ENCODE measurements at regions not wholly inside any gene's neighbourhood (a gene's known extent, or its start where the extent isn't known, plus 50 kb on each side); places are given as distances from the start of the nearest gene placed in this dataset.
"Not testable (repeated sequence)": the region's sequence is repeated elsewhere in the genome, so short reads cannot be mapped to it uniquely, and the experiment has no call there.

- not testable (repeated sequence) for DNase-seq
Measured at GRCh38 chr1:144516172-144516571, 54.7 kb upstream of the NBPF15 start.

GRCh38 chr1:144516906-144517305 lies 55.4 kb upstream of the NBPF15 start:
- not testable (repeated sequence) for DNase-seq

- not testable (repeated sequence) for DNase-seq
Measured at GRCh38 chr1:144518439-144518838, 57.0 kb upstream of the NBPF15 start.

- DNase-seq, result not testable (repeated sequence)
Measured at GRCh38 chr1:144519528-144520189, 58.2 kb upstream of the NBPF15 start.

DNA sequence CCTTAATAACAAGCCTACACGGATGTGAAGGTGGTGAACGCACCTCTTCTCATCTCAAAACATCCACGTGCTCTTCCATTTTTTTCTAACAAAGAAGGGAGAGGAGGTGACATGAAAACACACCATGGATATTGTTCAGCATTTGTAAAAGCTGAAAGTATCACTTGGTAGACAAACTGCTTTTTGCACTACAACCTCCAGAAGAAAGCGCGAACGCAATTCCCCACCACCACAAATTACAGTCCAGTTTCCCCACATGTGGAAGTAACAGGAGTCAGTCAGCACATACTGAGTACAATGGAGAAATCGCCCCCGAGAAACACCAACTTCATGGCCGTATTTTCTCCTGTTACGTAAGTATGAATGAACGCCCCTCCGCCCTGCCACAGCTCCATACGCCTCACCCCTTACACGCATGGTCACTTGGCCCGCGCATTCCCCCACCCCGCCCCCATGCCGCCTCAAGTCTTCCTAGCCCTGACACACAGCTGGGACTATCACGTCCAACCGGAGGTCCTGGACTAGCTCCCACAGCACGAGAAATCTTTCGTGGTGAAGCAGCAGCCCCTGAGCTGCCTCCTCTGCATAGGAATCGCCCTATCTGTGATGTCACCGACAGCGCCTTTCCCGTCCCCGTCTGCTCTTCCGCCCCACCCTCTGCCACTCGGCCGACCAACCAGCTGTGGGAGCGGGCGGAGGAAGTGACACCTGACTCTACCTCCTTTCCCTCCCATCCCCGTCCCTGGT lies 62.4 kb upstream of the NBPF15 start:
- DNase-seq, result peak; percentile 88 to 90

DNA sequence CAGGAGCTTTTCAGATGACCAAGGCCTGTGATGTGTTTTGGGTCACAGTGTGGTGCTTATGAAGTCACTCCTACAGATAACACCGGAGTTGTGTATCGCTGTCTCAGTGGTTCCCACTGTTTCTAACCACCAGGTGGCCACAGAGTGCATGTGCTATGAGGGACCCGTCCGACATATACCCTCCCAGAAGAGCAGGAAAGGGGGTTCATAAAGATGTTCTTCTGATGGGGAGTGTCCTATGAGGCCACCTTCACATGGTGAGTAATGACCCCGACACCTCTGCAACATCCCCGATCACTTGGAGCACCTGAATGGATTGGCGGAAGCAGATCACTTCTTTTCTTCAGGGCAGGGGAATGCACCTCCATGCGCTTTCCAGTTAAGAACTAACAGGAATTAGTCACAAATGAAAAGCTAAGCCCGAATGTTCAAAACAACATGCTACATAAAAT lies 60.5 kb upstream of the PPIAL4F start:
- not testable (repeated sequence) for DNase-seq

GRCh38 chr1:144533480-144533879 lies 59.2 kb upstream of the PPIAL4F start:
- DNase-seq, result not testable (repeated sequence)

- DNase-seq, result not testable (repeated sequence)
Measured at GRCh38 chr1:144534286-144534685, 58.4 kb upstream of the PPIAL4F start.

DNA sequence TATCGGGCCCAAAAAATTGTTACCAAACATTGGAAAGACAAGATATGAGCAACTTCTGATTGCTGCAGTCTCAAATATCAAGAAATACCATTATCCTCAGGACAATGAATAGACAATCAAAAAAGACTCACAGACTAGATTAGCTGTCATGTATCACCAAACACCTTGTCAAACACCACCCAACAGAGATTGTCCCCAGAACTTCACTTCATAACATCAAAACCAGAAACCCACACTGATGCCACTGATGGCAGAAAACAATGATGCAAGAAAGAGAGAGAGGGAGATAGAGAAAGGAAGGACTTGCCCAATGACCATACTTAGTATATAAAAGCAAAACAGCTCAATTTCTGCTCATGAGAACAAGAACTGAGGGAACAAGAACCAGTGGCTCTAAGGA lies 56.0 kb upstream of the PPIAL4F start:
- DNase-seq, result not testable (repeated sequence)

DNA sequence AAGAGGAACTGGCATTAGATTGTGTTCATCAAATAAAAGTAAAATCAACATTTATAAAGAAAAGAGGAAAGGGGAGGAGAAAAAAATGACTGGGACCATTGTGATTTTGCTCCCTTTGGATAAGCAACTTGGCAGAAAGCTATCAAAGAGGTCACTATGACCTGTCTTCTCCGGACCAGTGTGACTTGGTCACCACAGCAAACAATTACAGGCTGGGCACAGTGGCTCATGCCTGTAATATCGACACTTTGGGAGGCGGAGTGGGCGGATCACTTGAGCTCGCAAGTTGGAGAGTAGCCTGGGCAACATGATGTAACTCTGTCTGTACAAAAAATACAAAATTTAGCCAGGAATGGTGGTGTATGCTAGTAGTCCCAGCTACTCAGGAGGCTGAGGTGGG lies 55.5 kb upstream of the PPIAL4F start:
- not testable (repeated sequence) for DNase-seq

- DNase-seq, result not testable (repeated sequence)
Measured at GRCh38 chr1:144538736-144539135, 54.0 kb upstream of the PPIAL4F start.

DNA sequence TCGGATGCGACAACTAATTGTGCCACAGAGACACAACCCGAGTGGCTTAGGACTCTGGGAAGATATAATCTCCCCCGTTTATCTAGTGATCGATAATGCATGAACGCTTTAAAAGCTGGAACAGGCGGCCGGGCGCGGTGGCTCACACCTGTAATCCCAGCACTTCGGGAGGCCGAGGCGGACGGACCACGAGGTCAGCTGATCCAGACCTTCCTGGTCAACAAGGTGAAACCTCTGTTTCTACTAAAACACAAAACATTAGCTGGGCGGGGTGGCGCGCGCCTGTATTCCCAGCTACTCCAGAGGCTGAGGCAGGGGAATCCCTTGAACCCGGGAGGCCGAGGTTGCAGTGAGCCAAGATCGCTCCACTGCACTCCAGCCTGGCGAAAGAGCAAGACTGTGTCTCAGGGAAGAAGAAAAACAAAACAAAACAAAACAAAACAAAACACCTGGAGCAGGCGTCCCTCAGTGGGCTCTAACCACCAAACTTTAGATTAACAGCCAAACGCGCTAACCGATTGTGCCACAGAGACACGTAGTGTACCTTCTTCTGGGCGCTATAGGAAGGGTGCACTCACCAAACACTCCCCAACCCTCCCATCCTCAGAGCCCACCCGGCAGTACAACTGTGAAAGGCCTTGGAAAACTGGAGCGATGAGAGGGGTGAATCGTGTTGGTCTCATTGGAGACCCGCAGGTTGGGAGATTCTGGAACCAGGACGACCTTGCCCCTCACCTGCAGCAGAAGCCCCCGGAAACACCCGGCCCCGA lies 53.3 kb upstream of the PPIAL4F start:
- not testable (repeated sequence) for DNase-seq

Measured in NCI-H2081 (cell line).